Muscle layer of duodenum (tissue), 2 donors: ENCODE measurements at regions not wholly inside any gene's neighbourhood (a gene's known extent, or its start where the extent isn't known, plus 50 kb on each side); places are given as distances from the start of the nearest gene placed in this dataset.

Experiments
- H3K27ac ChIP-seq: one replicate; pipeline ENCODE4 v1.7.0; 2013; ENCODE audit warnings: mild to moderate bottlenecking, low read length
- H3K27me3 ChIP-seq: one replicate; pipeline ENCODE4 v1.7.0; 2013; ENCODE audit warnings: low read depth, mild to moderate bottlenecking, control low read depth, low read length
- H3K36me3 ChIP-seq, 2 donors: one replicate each; pipeline ENCODE4 v1.7.0; 2013; ENCODE audit warnings: low read length in 2 of 2, control low read depth in 1 of 2, mild to moderate bottlenecking in 1 of 2; ENCODE audit not compliant: insufficient read depth in 2 of 2, control insufficient read depth in 1 of 2
- H3K4me1 ChIP-seq, 2 donors: one replicate each; pipeline ENCODE4 v1.7.0; 2013; ENCODE audit warnings: low read length in 2 of 2, mild to moderate bottlenecking in 2 of 2, control low read depth in 1 of 2, moderate library complexity in 1 of 2; ENCODE audit not compliant: insufficient read depth in 2 of 2, control insufficient read depth in 1 of 2
- H3K4me3 ChIP-seq, 2 donors: one replicate each; pipeline ENCODE4 v1.7.0; 2013; ENCODE audit warnings: low read length in 2 of 2, low read depth in 1 of 2, mild to moderate bottlenecking in 1 of 2
- H3K9me3 ChIP-seq, 2 donors: one replicate each; pipeline ENCODE4 v1.7.0; 2013; ENCODE audit warnings: low read length in 2 of 2, control low read depth in 1 of 2, mild to moderate bottlenecking in 1 of 2; ENCODE audit not compliant: control insufficient read depth in 1 of 2
- donor health status: healthy.

DNA sequence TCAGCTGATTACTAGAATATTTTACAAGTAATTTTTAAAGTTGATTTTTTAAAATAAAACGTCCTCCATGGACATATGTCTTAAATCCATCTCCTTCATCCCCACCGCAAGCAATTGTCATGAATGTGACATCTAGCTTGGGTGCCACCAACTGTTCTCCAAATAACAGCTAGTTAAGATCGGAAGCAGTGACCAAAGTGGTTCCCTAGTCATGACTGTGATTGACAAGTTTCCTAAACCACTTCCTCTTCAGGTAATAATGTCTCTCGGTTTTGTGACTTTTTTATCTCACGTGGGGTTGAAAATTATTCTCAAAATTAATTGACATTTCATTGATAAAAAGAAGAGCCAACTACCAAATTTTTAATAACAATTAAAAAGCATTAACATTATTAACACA, 135.3 kb upstream of the MIR17HG start:
- no peak overlapping the region for H3K4me3 ChIP-seq
- H3K36me3 ChIP-seq = no peaks in the 10 kb centered on the region

DNA sequence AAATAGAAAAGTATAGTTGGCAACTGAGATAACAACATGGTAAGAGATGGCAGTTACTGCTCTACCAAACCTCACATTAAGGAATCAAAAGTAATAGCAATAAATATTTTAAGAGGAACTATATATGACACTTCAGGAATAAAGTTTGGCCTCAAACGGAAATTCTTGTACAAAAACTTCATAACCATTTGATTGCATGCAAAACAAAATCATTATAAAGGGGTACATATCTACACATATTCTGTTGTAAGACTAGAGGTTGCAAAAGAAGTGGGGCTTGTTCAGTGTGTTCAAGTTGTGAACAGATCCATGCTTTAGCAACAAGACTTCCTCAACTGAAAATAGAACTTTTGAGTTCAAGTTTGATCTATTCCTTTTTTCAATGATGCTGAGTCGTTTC, 133.5 kb upstream of the MIR17HG start:
- no peaks in the 10 kb centered on the region for H3K9me3 ChIP-seq
- no peaks in the 10 kb centered on the region for H3K4me1 ChIP-seq
- no peak overlapping the region for H3K4me3 ChIP-seq
- no peaks in the 10 kb centered on the region for H3K36me3 ChIP-seq
- H3K27me3 ChIP-seq = no peaks in the 10 kb centered on the region
- no peak overlapping the region for H3K27ac ChIP-seq

More for the DNA sequence above, 135.3 kb upstream of the MIR17HG start:
- H3K27me3 ChIP-seq = no peaks in the 10 kb centered on the region
- no peaks in the 10 kb centered on the region for H3K4me1 ChIP-seq
- H3K9me3 ChIP-seq = no peaks in the 10 kb centered on the region
- H3K27ac ChIP-seq = no peak overlapping the region

DNA sequence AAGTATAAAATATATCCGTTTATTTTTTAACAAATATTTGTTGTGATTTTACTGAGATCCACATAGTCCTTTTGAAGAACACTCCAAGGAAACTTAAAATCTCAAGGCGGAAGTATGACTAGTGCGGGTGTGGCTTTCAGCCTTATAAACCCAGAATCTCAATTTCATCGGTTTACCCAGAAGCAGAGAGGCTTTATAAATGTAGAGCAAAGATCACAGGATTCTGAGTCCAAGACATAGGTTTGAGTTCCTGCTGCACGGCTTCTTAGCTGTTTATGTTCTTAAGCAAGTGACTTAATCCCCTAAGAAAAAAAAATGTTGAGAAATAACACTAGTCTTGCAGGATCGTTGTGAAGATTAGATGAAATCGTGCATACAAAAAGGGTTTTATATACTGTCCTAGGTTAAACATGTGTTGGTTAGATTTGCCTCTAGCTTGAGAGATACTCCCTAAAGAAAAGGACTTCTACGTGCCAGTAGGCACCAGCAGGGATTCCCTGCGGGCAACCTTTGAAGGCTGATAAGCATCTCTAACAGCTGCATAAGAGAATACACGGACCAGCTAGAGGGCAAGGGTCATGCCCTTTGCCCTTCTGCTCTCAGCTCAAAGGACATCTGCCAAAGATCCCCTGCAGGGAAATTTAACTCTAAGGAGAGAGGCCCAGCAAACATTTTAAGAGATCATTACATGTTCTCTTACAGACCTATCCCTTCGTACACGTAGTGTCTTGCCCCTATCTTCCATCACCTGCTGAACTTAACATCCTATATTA, 130.4 kb upstream of the MIR17HG start:
- Histone ChIP-seq H3K4me3 (no peak overlapping the region), H3K27ac (no peak overlapping the region), H3K4me1 (no peaks in the 10 kb centered on the region), H3K9me3 (no peaks in the 10 kb centered on the region), H3K36me3 (no peaks in the 10 kb centered on the region), H3K27me3 (no peaks in the 10 kb centered on the region)

DNA sequence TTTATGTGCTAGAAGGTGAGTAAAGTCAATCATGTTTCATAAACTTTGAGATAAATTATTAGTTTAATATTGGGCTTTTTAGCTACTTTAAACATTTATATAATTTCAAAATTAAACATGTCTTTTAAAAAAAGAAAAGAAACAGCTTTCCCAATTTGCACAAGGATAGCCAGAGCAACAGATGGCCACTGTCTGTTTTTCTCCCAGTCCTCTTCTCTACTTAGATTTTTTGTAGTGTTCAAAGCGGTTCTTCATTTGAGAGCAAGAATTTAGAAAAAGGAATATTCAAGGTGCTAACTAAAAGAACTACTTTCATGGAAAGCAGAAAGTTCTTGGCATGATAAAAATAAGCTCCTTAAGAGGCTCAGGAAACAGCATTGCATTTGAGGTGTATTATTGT, 128.3 kb upstream of the MIR17HG start:
- Histone ChIP-seq H3K36me3 (no peaks in the 10 kb centered on the region), H3K27ac (no peak overlapping the region), H3K9me3 (no peaks in the 10 kb centered on the region), H3K4me1 (no peaks in the 10 kb centered on the region), H3K27me3 (no peaks in the 10 kb centered on the region), H3K4me3 (no peak overlapping the region)

DNA sequence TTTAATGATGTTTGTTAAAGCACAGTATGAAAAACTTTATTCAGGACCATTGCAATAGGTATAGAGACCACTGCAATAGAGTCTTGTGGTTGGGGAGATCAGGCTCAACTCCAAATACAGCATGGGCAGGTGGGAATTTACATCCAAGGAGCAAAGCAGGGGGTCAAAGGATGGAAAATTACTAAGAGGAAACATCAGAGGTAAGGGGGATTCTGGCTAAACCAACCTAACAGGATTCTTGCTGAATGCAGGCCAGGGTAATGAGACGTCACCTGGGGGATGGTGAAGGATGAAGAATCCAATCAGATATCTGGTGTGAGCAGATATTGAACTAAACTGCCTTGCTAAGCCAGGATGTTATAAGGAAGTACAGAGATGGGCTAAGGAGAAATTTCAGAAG, 126.6 kb upstream of the MIR17HG start:
- Histone ChIP-seq H3K4me1 (no peaks in the 10 kb centered on the region), H3K27me3 (no peaks in the 10 kb centered on the region), H3K4me3 (no peak overlapping the region), H3K9me3 (no peaks in the 10 kb centered on the region), H3K27ac (no peak overlapping the region), H3K36me3 (no peaks in the 10 kb centered on the region)

GRCh38 chr13:91228108-91228507, 119.4 kb upstream of the MIR17HG start:
- no peaks in the 10 kb centered on the region for H3K9me3 ChIP-seq
- H3K4me1 ChIP-seq = no peaks in the 10 kb centered on the region
- no peak overlapping the region for H3K4me3 ChIP-seq
- no peak overlapping the region for H3K27ac ChIP-seq
- no peaks in the 10 kb centered on the region for H3K27me3 ChIP-seq
- no peaks in the 10 kb centered on the region for H3K36me3 ChIP-seq

GRCh38 chr13:91228940-91229339, 118.5 kb upstream of the MIR17HG start:
- no peaks in the 10 kb centered on the region for H3K27me3 ChIP-seq
- H3K4me1 ChIP-seq = no peaks in the 10 kb centered on the region
- no peaks in the 10 kb centered on the region for H3K9me3 ChIP-seq
- H3K36me3 ChIP-seq = no peaks in the 10 kb centered on the region
- H3K27ac ChIP-seq = no peak overlapping the region
- H3K4me3 ChIP-seq = no peak overlapping the region

- no peak overlapping the region for H3K4me3 ChIP-seq
- no peaks in the 10 kb centered on the region for H3K9me3 ChIP-seq
- H3K27me3 ChIP-seq = no peaks in the 10 kb centered on the region
- H3K4me1 ChIP-seq = no peaks in the 10 kb centered on the region
- no peak overlapping the region for H3K27ac ChIP-seq
- H3K36me3 ChIP-seq = no peaks in the 10 kb centered on the region
Observed at GRCh38 chr13:91232716-91233115, 114.8 kb upstream of the MIR17HG start.

- H3K4me3 ChIP-seq = no peak overlapping the region
- H3K9me3 ChIP-seq = no peaks in the 10 kb centered on the region
- H3K36me3 ChIP-seq = no peaks in the 10 kb centered on the region
- H3K27ac ChIP-seq = no peak overlapping the region
- H3K4me1 ChIP-seq = no peaks in the 10 kb centered on the region
- H3K27me3 ChIP-seq = no peaks in the 10 kb centered on the region
Observed at GRCh38 chr13:91233291-91233690, 114.2 kb upstream of the MIR17HG start.

DNA sequence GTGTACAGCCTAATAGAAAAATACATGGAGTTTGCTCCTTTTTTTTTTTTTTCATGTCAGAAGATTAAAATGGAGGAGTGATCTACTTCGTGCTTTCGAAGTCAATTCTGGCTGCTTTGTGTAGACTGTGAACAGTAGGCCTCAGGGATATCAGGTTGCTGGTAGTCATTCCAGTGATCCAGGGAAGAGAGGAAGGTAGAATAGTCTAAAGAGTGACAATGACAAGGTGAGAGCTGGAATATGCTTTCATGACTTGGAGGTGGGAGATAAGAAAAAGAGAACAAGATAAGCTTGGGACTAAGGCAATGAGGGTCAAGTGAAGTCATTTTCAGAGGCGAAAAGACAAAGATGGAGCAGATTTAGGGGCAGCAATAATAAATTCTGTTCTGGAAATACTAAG, 111.3 kb upstream of the MIR17HG start:
- Histone ChIP-seq H3K36me3 (no peaks in the 10 kb centered on the region), H3K4me3 (no peak overlapping the region), H3K4me1 (no peaks in the 10 kb centered on the region), H3K27me3 (no peaks in the 10 kb centered on the region), H3K27ac (no peak overlapping the region), H3K9me3 (no peaks in the 10 kb centered on the region)

GRCh38 chr13:91236921-91237320, 110.6 kb upstream of the MIR17HG start:
- no peaks in the 10 kb centered on the region for H3K4me1 ChIP-seq
- H3K27ac ChIP-seq = no peak overlapping the region
- no peak overlapping the region for H3K4me3 ChIP-seq
- H3K9me3 ChIP-seq = no peaks in the 10 kb centered on the region
- H3K36me3 ChIP-seq = no peaks in the 10 kb centered on the region
- no peaks in the 10 kb centered on the region for H3K27me3 ChIP-seq

DNA sequence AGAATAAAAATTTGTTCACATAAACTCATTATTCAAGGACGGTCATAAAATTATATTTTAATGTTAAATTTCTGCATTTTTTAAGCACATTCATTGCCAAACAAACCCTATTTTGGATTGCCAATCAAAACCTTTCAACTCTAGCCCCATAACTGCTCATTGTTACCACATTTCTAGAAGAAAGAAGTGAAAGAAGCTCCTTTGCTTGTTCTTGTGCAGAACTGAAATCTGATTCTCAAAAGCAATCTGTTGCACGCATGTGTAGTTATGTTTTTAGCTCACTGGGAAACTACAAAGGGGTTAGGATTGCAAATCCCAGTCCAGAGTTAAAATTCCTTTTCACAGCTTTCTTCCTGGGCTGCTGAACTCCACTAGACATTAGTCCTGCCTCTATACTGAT, 109.5 kb upstream of the MIR17HG start:
- Histone ChIP-seq H3K4me3 (no peak overlapping the region), H3K4me1 (no peaks in the 10 kb centered on the region), H3K36me3 (no peaks in the 10 kb centered on the region), H3K27ac (no peak overlapping the region), H3K27me3 (no peaks in the 10 kb centered on the region), H3K9me3 (no peaks in the 10 kb centered on the region)
